IMR-90 (cell line): ENCODE measurements at regions not wholly inside any gene's neighbourhood (a gene's known extent, or its start where the extent isn't known, plus 50 kb on each side); places are given as distances from the start of the nearest gene placed in this dataset.

Source experiments
- ATAC-seq: fragments of 200-7000 bp; cut with Tn5 transposase; 2 replicates; pipeline ENCODE4 v1.9.1; 2020; ENCODE audit warnings: low read depth, mild to moderate bottlenecking, moderate library complexity
- BruUV-seq: library from RNA; stranded (reverse); fragments of 400-500 nt; replicated peaks from 2 replicates; lab custom pipeline; 2021; lab: Mats Ljungman, UMichigan
- CTCF ChIA-PET: fragments of 300-600 bp; formaldehyde crosslinking; extraction: SDS; loops from one replicate; lab custom pipeline; 2021; ENCODE audit warnings: antibody characterized with exemption; lab: Yijun Ruan, JAX
- POLR2A ChIA-PET: fragments of 300-600 bp; sonication (Branson Sonifier 250); formaldehyde crosslinking; loops from one replicate; lab custom pipeline; 2022; ENCODE audit warnings: antibody characterized with exemption; ENCODE audit not compliant: unreplicated experiment; lab: Charles Lee
- DNase-seq: peaks from one replicate; pipeline ENCODE4 v3.0.0; 2013
- H2AFZ ChIP-seq: replicated peaks from 2 replicates; pipeline ENCODE3; 2013; ENCODE audit warnings: low read length, mild to moderate bottlenecking; ENCODE audit not compliant: poor library complexity
- H2AK5ac ChIP-seq: 2 replicates; pipeline ENCODE4 v1.6.1; 2013; ENCODE audit warnings: low read depth, low read length, inconsistent platforms
- H2AK9ac ChIP-seq: replicated peaks from 2 replicates; pipeline ENCODE3; 2013; ENCODE audit warnings: mild to moderate bottlenecking, low read depth, low read length, moderate library complexity; ENCODE audit not compliant: poor library complexity
- H2BK120ac ChIP-seq: 2 replicates; pipeline ENCODE4 v1.6.1; 2013; ENCODE audit warnings: low read depth, low read length, inconsistent platforms
- H2BK15ac ChIP-seq: 3 replicates; pipeline ENCODE4 v1.6.1; 2013; ENCODE audit warnings: low read depth, low read length, inconsistent platforms
- H2BK20ac ChIP-seq: 2 replicates; pipeline ENCODE4 v1.6.1; 2013; ENCODE audit warnings: low read depth, mild to moderate bottlenecking, inconsistent platforms, low read length, moderate library complexity
- H2BK5ac ChIP-seq: 2 replicates; pipeline ENCODE4 v1.6.1; 2013; ENCODE audit warnings: mild to moderate bottlenecking, low read depth, low read length, inconsistent platforms; ENCODE audit not compliant: poor library complexity, severe bottlenecking
- H3K14ac ChIP-seq: replicated peaks from 2 replicates; pipeline ENCODE4 v1.6.1; 2013; ENCODE audit warnings: low read depth, low read length, inconsistent platforms
- H3K18ac ChIP-seq: 2 replicates; pipeline ENCODE4 v1.6.1; 2013; ENCODE audit warnings: low read depth, low read length, control low read depth
- H3K23ac ChIP-seq: 2 replicates; pipeline ENCODE4 v1.6.1; 2013; ENCODE audit warnings: low read depth, low read length, inconsistent platforms
- H3K27ac ChIP-seq: 2 replicates; pipeline ENCODE4 v1.5.1; 2013; ENCODE audit warnings: mild to moderate bottlenecking, control low read depth, low read length; ENCODE audit not compliant: insufficient read depth
- H3K27me3 ChIP-seq: 2 replicates; pipeline ENCODE4 v1.6.1; 2013; ENCODE audit warnings: low read length; ENCODE audit not compliant: control insufficient read depth, insufficient read depth
- H3K36me3 ChIP-seq: 2 replicates; pipeline ENCODE4 v1.6.1; 2013; ENCODE audit warnings: low read length, mixed read lengths; ENCODE audit not compliant: control insufficient read depth, insufficient read depth
- H3K4ac ChIP-seq: 2 replicates; pipeline ENCODE4 v1.6.1; 2013; ENCODE audit warnings: low read depth, low read length, inconsistent platforms
- H3K4me1 ChIP-seq: 2 replicates; pipeline ENCODE4 v1.6.1; 2013; ENCODE audit warnings: low read length, mixed read lengths; ENCODE audit not compliant: control insufficient read depth, insufficient read depth
- H3K4me2 ChIP-seq: 2 replicates; pipeline ENCODE4 v1.6.1; 2013; ENCODE audit warnings: low read depth, mild to moderate bottlenecking, control low read depth, low read length, moderate library complexity
- H3K4me3 ChIP-seq: 2 replicates; pipeline ENCODE4 v1.5.1; 2013; ENCODE audit warnings: low read depth, mild to moderate bottlenecking, control low read depth, low read length, moderate library complexity; ENCODE audit not compliant: insufficient read depth
- H3K56ac ChIP-seq: 2 replicates; pipeline ENCODE4 v1.6.1; 2013; ENCODE audit warnings: low read length, inconsistent platforms; ENCODE audit not compliant: insufficient read depth; ENCODE audit errors: extremely low read depth
- H3K79me1 ChIP-seq, 2 experiments: 2 replicates each; pipeline ENCODE4 v1.6.1; 2013; ENCODE audit warnings: low read length in 2 of 2, inconsistent platforms in 1 of 2, low read depth in 1 of 2
- H3K9ac ChIP-seq: 2 replicates; pipeline ENCODE4 v1.6.1; 2013; ENCODE audit warnings: low read depth, low read length, control low read depth
- H3K9me1 ChIP-seq: 2 replicates; pipeline ENCODE4 v1.6.1; 2013; ENCODE audit warnings: low read length, inconsistent platforms; ENCODE audit not compliant: insufficient read depth
- H3K9me3 ChIP-seq: 2 replicates; pipeline ENCODE4 v1.6.1; 2013; ENCODE audit warnings: low read length; ENCODE audit not compliant: control insufficient read depth, insufficient read depth
- H4K20me1 ChIP-seq: 2 replicates; pipeline ENCODE4 v1.6.1; 2013; ENCODE audit warnings: low read length, inconsistent platforms; ENCODE audit not compliant: insufficient read depth
- H4K5ac ChIP-seq: 2 replicates; pipeline ENCODE4 v1.6.1; 2013; ENCODE audit warnings: mild to moderate bottlenecking, low read depth, low read length, control low read depth
- H4K8ac ChIP-seq, 2 experiments: 2 replicates each; pipeline ENCODE4 v1.6.1; 2013; ENCODE audit warnings: low read depth in 2 of 2, low read length in 2 of 2, control low read depth in 1 of 2, inconsistent platforms in 1 of 2
- H4K91ac ChIP-seq: 2 replicates; pipeline ENCODE4 v1.6.1; 2013; ENCODE audit warnings: low read depth, low read length, inconsistent platforms; ENCODE audit not compliant: insufficient read depth
- BHLHE40 ChIP-seq: fragments of 150-350 bp; IDR thresholded peaks from 2 replicates; pipeline ENCODE4 v1.6.1; 2016; ENCODE audit warnings: mild to moderate bottlenecking, low read depth, low read length
- CEBPB ChIP-seq: IDR thresholded peaks from 2 replicates; pipeline ENCODE4 v1.6.1; 2012; ENCODE audit warnings: low read depth, low read length, improper control_type of control experiment
- CHD1 ChIP-seq: IDR thresholded peaks from 2 replicates; pipeline ENCODE4 v1.6.1; 2012; ENCODE audit warnings: low read depth, low read length, improper control_type of control experiment
- CTCF ChIP-seq: conservative IDR thresholded peaks from 2 replicates; pipeline ENCODE4 v1.5.1; 2012; ENCODE audit warnings: mild to moderate bottlenecking, low read depth, low read length, improper control_type of control experiment
- FOS ChIP-seq: fragments of 150-350 bp; IDR thresholded peaks from 2 replicates; pipeline ENCODE4 v1.6.1; 2016; ENCODE audit warnings: low read depth, low read length
- MAFK ChIP-seq: IDR thresholded peaks from 2 replicates; pipeline ENCODE4 v1.6.1; 2012; ENCODE audit warnings: low read depth, low read length, improper control_type of control experiment
- MAZ ChIP-seq: IDR thresholded peaks from 2 replicates; pipeline ENCODE4 v1.6.1; 2012; ENCODE audit warnings: low read depth, mild to moderate bottlenecking, low read length, improper control_type of control experiment, moderate library complexity, borderline replicate concordance
- MXI1 ChIP-seq: IDR thresholded peaks from 2 replicates; pipeline ENCODE4 v1.6.1; 2012; ENCODE audit warnings: low read depth, mild to moderate bottlenecking, low read length, moderate library complexity, borderline replicate concordance
- NFE2L2 ChIP-seq: fragments of 150-350 bp; IDR thresholded peaks from 2 replicates; pipeline ENCODE4 v1.6.1; 2016; ENCODE audit warnings: low read depth, mild to moderate bottlenecking, low read length
- POLR2A ChIP-seq: IDR thresholded peaks from 2 replicates; pipeline ENCODE4 v1.6.1; 2012; ENCODE audit warnings: mild to moderate bottlenecking, low read depth, low read length
- RAD21 ChIP-seq: IDR thresholded peaks from 2 replicates; pipeline ENCODE4 v1.6.1; 2012; ENCODE audit warnings: low read length, improper control_type of control experiment
- RCOR1 ChIP-seq: IDR thresholded peaks from 2 replicates; pipeline ENCODE4 v1.6.1; 2012; ENCODE audit warnings: mild to moderate bottlenecking, low read length, improper control_type of control experiment; ENCODE audit not compliant: insufficient replicate concordance
- WGBS, 2 experiments: methylation state at CpG; one replicate each; pipeline versions ENCODE4 v1.1.5 to v1.1.7; 2013; ENCODE audit warnings: missing lambda C conversion rate in 2 of 2; ENCODE audit not compliant: insufficient read length in 1 of 2; ENCODE audit errors: extremely low coverage in 2 of 2; 5-methylcytosine and 5-hydroxymethylcytosine counted together
- dilution Hi-C: fragments of 300-500 bp; cut with HindIII; formaldehyde crosslinking; loops from one replicate; pipeline ENCODE4 v1.14.3; 2018; ENCODE audit warnings: low sequenced_read_pairs; ENCODE audit not compliant: unreplicated experiment
- in situ Hi-C: fragments of 300-500 bp; cut with MboI; formaldehyde crosslinking; loops from 3 replicates; pipeline ENCODE4 v1.14.3; 2019; ENCODE audit warnings: low sequenced_read_pairs, inconsistent platforms, mixed read lengths
- intact Hi-C: fragments of 100-400 bp; cut with micrococcal nuclease; formaldehyde crosslinking; loops from 2 replicates; pipeline ENCODE4 v1.10.0; 2022
- TF ChIP-seq, protein P1 (sequence below): fragments of 150-350 bp; IDR thresholded peaks from 2 replicates; pipeline ENCODE4 v1.6.1; 2017; ENCODE audit warnings: mild to moderate bottlenecking, antibody characterized with exemption, low read length, low read depth
- TF ChIP-seq, protein P2 (sequence below): fragments of 150-350 bp; IDR thresholded peaks from 2 replicates; pipeline ENCODE4 v1.6.1; 2016; ENCODE audit warnings: low read depth, mild to moderate bottlenecking, low read length, moderate library complexity, borderline replicate concordance

- Histone ChIP-seq H3K23ac (no peak overlapping the region), H3K27ac (no peak overlapping the region), H3K4ac (no peak overlapping the region), H2AK5ac (no peak overlapping the region), H3K4me1 (no peaks in the 10 kb centered on the region), H4K8ac (no peak overlapping the region), H3K4me3 (no peak overlapping the region), H3K4me2 (no peak overlapping the region), H2AFZ (no peak overlapping the region), H2BK120ac (no peak overlapping the region), H3K36me3 (no peaks in the 10 kb centered on the region), H3K79me1 (no peaks in the 10 kb centered on the region), H2BK20ac (no peak overlapping the region), H3K14ac (no peak overlapping the region), H3K9ac (no peak overlapping the region), H3K56ac (no peak overlapping the region), H4K91ac (no peak overlapping the region), H3K27me3 (no peaks in the 10 kb centered on the region), H2AK9ac (no peak overlapping the region), H2BK5ac (no peak overlapping the region), H3K18ac (no peak overlapping the region), H4K5ac (no peak overlapping the region), H3K9me3 (peaks cover 2% of the 10 kb centered on the region; the same call in 1 of the 2 replicates), H3K9me1 (no peaks in the 10 kb centered on the region), H4K20me1 (no peaks in the 10 kb centered on the region), H2BK15ac (no peak overlapping the region)
- POLR2A ChIA-PET, result interaction anchor here (0.6 kb wide), 1 partner anchor 21 kb away, joined by 3 read pairs; no protein-coding TSS in a partner anchor
- no peak for DNase-seq
- intact Hi-C loops, result no loop called here
- no TSS peak for BruUV-seq
- in situ Hi-C loops, result no loop called here
- dilution Hi-C loops, result no loop called here
- ATAC-seq, result no peak
- TF ChIP-seq, protein P1, sequence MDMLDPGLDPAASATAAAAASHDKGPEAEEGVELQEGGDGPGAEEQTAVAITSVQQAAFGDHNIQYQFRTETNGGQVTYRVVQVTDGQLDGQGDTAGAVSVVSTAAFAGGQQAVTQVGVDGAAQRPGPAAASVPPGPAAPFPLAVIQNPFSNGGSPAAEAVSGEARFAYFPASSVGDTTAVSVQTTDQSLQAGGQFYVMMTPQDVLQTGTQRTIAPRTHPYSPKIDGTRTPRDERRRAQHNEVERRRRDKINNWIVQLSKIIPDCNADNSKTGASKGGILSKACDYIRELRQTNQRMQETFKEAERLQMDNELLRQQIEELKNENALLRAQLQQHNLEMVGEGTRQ, result no peak
- no peak for TF ChIP-seq RAD21
- no peak for TF ChIP-seq MXI1
- no peak for TF ChIP-seq POLR2A
- TF ChIP-seq CHD1, result no peak
- no peak for TF ChIP-seq RCOR1
- no peak for TF ChIP-seq BHLHE40
- no peak for TF ChIP-seq FOS
- TF ChIP-seq MAZ, result no peak
- no peak for TF ChIP-seq CEBPB
- TF ChIP-seq CTCF, result no peak
- TF ChIP-seq NFE2L2, result no peak
- TF ChIP-seq, protein P2, sequence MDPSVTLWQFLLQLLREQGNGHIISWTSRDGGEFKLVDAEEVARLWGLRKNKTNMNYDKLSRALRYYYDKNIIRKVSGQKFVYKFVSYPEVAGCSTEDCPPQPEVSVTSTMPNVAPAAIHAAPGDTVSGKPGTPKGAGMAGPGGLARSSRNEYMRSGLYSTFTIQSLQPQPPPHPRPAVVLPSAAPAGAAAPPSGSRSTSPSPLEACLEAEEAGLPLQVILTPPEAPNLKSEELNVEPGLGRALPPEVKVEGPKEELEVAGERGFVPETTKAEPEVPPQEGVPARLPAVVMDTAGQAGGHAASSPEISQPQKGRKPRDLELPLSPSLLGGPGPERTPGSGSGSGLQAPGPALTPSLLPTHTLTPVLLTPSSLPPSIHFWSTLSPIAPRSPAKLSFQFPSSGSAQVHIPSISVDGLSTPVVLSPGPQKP, result no peak
- TF ChIP-seq MAFK, result no peak
- CTCF ChIA-PET, result no interaction called here
- WGBS, 2 experiments, result no CpG with 5 or more reads among the region's 1 CpG
Measured at GRCh38 chr4:164221631-164222030, 532.3 kb upstream of the SMIM31 start.
